Keratinocyte (primary cell): ENCODE measurements at regions not wholly inside any gene's neighbourhood (a gene's known extent, or its start where the extent isn't known, plus 50 kb on each side); places are given as distances from the start of the nearest gene placed in this dataset.

Source experiments
- DNase-seq: peaks from one replicate; pipeline ENCODE4 v3.0.0-alpha.2; 2011; ENCODE audit warnings: low read depth, missing footprints, low spot score
- FAIRE-seq: peaks from 2 replicates; lab custom pipeline; 2011; peaks lifted over from hg19 to GRCh38; lab: Jason Lieb, UNC
- H2AFZ ChIP-seq: 2 replicates; pipeline ENCODE4 v1.6.0; 2012; ENCODE audit warnings: low read length, control low read depth, inconsistent platforms; ENCODE audit not compliant: control insufficient read depth
- H3K27ac ChIP-seq: 2 replicates; pipeline ENCODE4 v1.5.1; 2011; ENCODE audit warnings: low read length; ENCODE audit not compliant: control insufficient read depth, insufficient read depth
- H3K27me3 ChIP-seq: 3 replicates; pipeline ENCODE4 v1.6.0; 2011; ENCODE audit warnings: low read length; ENCODE audit not compliant: control insufficient read depth, insufficient read depth; ENCODE audit errors: extremely low read depth
- H3K36me3 ChIP-seq, 2 experiments: 2 replicates in 1 of 2; 3 replicates in 1 of 2; pipeline ENCODE4 v1.5.1; 2011; ENCODE audit warnings: low read length in 2 of 2, mild to moderate bottlenecking in 1 of 2; ENCODE audit not compliant: control insufficient read depth in 2 of 2, insufficient read depth in 2 of 2; ENCODE audit errors: extremely low read depth in 1 of 2
- H3K4me1 ChIP-seq: 3 replicates; pipeline ENCODE4 v1.5.1; 2011; ENCODE audit warnings: low read length; ENCODE audit not compliant: control insufficient read depth, insufficient read depth; ENCODE audit errors: extremely low read depth
- H3K4me2 ChIP-seq: 3 replicates; pipeline ENCODE4 v1.6.0; 2011; ENCODE audit warnings: low read depth, low read length; ENCODE audit not compliant: control insufficient read depth, insufficient read depth; ENCODE audit errors: extremely low read depth
- H3K4me3 ChIP-seq, 3 experiments: fragments of 200-600 bp in 1 of 3; sonication (generic) in 1 of 3; 2 replicates in 2 of 3; 3 replicates in 1 of 3; pipeline ENCODE4 v1.5.1; 2011 to 2016; ENCODE audit warnings: low read length in 3 of 3, mild to moderate bottlenecking in 3 of 3, control low read depth in 2 of 3, inconsistent platforms in 1 of 3, low read depth in 1 of 3, mixed read lengths in 1 of 3, mixed run types in 1 of 3, moderate library complexity in 1 of 3; ENCODE audit not compliant: control insufficient read depth in 2 of 3, insufficient read depth in 2 of 3; ENCODE audit errors: extremely low read depth in 1 of 3
- H3K79me2 ChIP-seq: 2 replicates; pipeline ENCODE4 v1.6.0; 2012; ENCODE audit warnings: low read length; ENCODE audit not compliant: control insufficient read depth, insufficient read depth
- H3K9ac ChIP-seq: 3 replicates; pipeline ENCODE4 v1.6.0; 2011; ENCODE audit warnings: low read length; ENCODE audit not compliant: control insufficient read depth, insufficient read depth; ENCODE audit errors: extremely low read depth
- H3K9me1 ChIP-seq: 3 replicates; pipeline ENCODE4 v1.6.0; 2011; ENCODE audit warnings: low read length; ENCODE audit not compliant: control insufficient read depth, insufficient read depth; ENCODE audit errors: extremely low read depth
- H3K9me3 ChIP-seq: 2 replicates; pipeline ENCODE4 v1.5.1; 2012; ENCODE audit warnings: low read depth, low read length; ENCODE audit not compliant: control insufficient read depth
- H4K20me1 ChIP-seq: 3 replicates; pipeline ENCODE4 v1.6.0; 2011; ENCODE audit warnings: low read length; ENCODE audit not compliant: control insufficient read depth, insufficient read depth; ENCODE audit errors: extremely low read depth
- CTCF ChIP-seq, 3 experiments: IDR thresholded peaks in 1 of 3; conservative IDR thresholded peaks in 1 of 3; optimal IDR thresholded peaks in 1 of 3; 2 replicates in 2 of 3; 3 replicates in 1 of 3; pipeline versions ENCODE3 to v1.5.1; 2011; ENCODE audit warnings: low read length in 3 of 3, mild to moderate bottlenecking in 3 of 3, moderate library complexity in 2 of 3, control low read depth in 1 of 3, inconsistent platforms in 1 of 3; ENCODE audit not compliant: insufficient read depth in 2 of 3; ENCODE audit errors: extremely low read depth in 1 of 3
- EZH2 ChIP-seq: IDR thresholded peaks from one replicate; pipeline ENCODE4 v1.6.1; 2012; ENCODE audit warnings: inconsistent platforms, mild to moderate bottlenecking, low read length, moderate library complexity
- dilution Hi-C: fragments of 300-500 bp; cut with MboI; formaldehyde crosslinking; loops from one replicate; pipeline ENCODE4 v1.7.0; 2020; ENCODE audit warnings: low sequenced_read_pairs; ENCODE audit not compliant: extremely low pct_ligation_motif_present

GRCh38 chr18:26653943-26654615 is 105.7 kb upstream of the KCTD1 start:
- dilution Hi-C loops, result no loop called here
- Histone ChIP-seq H3K4me2 (no peak overlapping the region), H2AFZ (no peak overlapping the region), H3K79me2 (no peaks in the 10 kb centered on the region), H4K20me1 (peaks cover 4% of the 10 kb centered on the region), H3K9me3 (no peaks in the 10 kb centered on the region), H3K4me1 (peaks cover 21% of the 10 kb centered on the region), H3K27ac (no peak overlapping the region), H3K9ac (no peak overlapping the region), H3K27me3 (peaks cover 39% of the 10 kb centered on the region), H3K4me3 (no peak overlapping the region), H3K36me3 (no peaks in the 10 kb centered on the region), H3K9me1 (no peaks in the 10 kb centered on the region)
- TF ChIP-seq CTCF (optimal IDR thresholded peaks at IDR 0.05 in 1 of 3, IDR thresholded peaks at IDR 0.05 in 1 of 3, conservative IDR thresholded peaks at IDR 0.05 in 1 of 3; ENCODE audit: extremely low read depth in 1 of 3, insufficient read depth in 2 of 3, low read length in 3 of 3) (no peak), EZH2 (peak; percentile 54)
- DNase-seq (no peak), FAIRE-seq (no peak)

- Histone ChIP-seq H3K9ac (no peak overlapping the region), H3K4me1 (peaks cover 10% of the 10 kb centered on the region), H2AFZ (no peak overlapping the region), H3K27ac (no peak overlapping the region), H3K9me1 (no peaks in the 10 kb centered on the region), H3K9me3 (no peaks in the 10 kb centered on the region), H3K27me3 (peaks cover 29% of the 10 kb centered on the region), H3K36me3 (no peaks in the 10 kb centered on the region), H3K4me2 (no peak overlapping the region), H3K4me3 (no peak overlapping the region), H4K20me1 (peaks cover 4% of the 10 kb centered on the region), H3K79me2 (no peaks in the 10 kb centered on the region)
- DNase-seq (no peak), FAIRE-seq (no peak)
- no peak for TF ChIP-seq CTCF (optimal IDR thresholded peaks at IDR 0.05 in 1 of 3, IDR thresholded peaks at IDR 0.05 in 1 of 3, conservative IDR thresholded peaks at IDR 0.05 in 1 of 3; ENCODE audit: extremely low read depth in 1 of 3, insufficient read depth in 2 of 3, low read length in 3 of 3)
- TF ChIP-seq EZH2, result no peak
- dilution Hi-C loops, result no loop called here
Measured at GRCh38 chr18:26652501-26652900, 104.1 kb upstream of the KCTD1 start.
